ENCODE measurements at regions not wholly inside any gene's neighbourhood (a gene's known extent, or its start where the extent isn't known, plus 50 kb on each side); places are given as distances from the start of the nearest gene placed in this dataset.

- peaks cover 5% of the 10 kb centered on the region for H3K9me3 ChIP-seq (ENCODE audit: control insufficient read depth, low read length)
- 84% methylated on average over 7 of the region's 7 CpGs for WGBS
- no peaks in the 10 kb centered on the region for H3K27me3 ChIP-seq (ENCODE audit: control insufficient read depth, insufficient read depth)
- no peak overlapping the region for H3K27ac ChIP-seq (ENCODE audit: low read length)
- no peaks in the 10 kb centered on the region for H3K4me1 ChIP-seq (ENCODE audit: control insufficient read depth, insufficient read depth, low read length)
- no peak overlapping the region for H3K4me3 ChIP-seq (ENCODE audit: low read length)
- intact Hi-C loops (cut with DNase I), result loop anchor here in 1 of 4 donors (10.0 kb wide), 1 partner anchor 244 kb away; no protein-coding TSS in a partner anchor
- ATAC-seq, result no peak
- no peak for DNase-seq
Measured at GRCh38 chr10:124259139-124259825, 159.4 kb downstream of the OAT start.

GRCh38 chr10:124257781-124258180 lies 160.9 kb downstream of the OAT start:
- intact Hi-C loops (cut with DNase I), result loop anchor here in 1 of 4 donors (10.0 kb wide), 1 partner anchor 243 kb away; no protein-coding TSS in a partner anchor
- DNase-seq, result no peak
- ATAC-seq, result no peak
- Histone ChIP-seq H3K9me3 (ENCODE audit: control insufficient read depth, low read length) (peaks cover 5% of the 10 kb centered on the region), H3K4me1 (ENCODE audit: control insufficient read depth, insufficient read depth, low read length) (no peaks in the 10 kb centered on the region), H3K27ac (ENCODE audit: low read length) (no peak overlapping the region), H3K27me3 (ENCODE audit: control insufficient read depth, insufficient read depth) (no peaks in the 10 kb centered on the region), H3K4me3 (ENCODE audit: low read length) (no peak overlapping the region)
- 63% methylated on average over 6 of the region's 6 CpGs for WGBS

- no peak for ATAC-seq
- no peak overlapping the region for H3K27ac ChIP-seq (ENCODE audit: low read length)
- intact Hi-C loops (cut with DNase I), result loop anchor here in 1 of 4 donors (10.0 kb wide), 1 partner anchor 241 kb away; no protein-coding TSS in a partner anchor
Measured at GRCh38 chr10:124256151-124256550, 162.6 kb downstream of the OAT start.

DNA sequence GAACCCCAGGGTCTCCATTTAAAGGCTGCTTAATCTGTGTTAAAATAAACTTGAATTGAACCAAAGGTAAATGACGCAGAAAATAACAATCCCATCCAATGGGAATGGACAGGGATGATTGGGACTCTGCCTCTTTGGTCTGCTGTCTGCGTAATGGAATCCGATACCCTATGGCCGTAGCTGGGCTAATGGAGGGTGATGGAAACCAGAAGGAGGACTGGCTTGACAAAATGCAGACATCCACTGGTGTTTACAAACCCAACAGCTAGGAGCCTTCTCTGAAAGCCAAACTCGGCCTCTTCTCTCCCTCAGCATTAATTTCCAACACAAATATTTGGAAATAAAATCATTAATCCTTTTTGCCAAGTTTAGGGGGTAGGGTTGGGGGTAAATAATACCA lies 162.2 kb upstream of the CHST15 start:
- Histone ChIP-seq H3K4me1 (ENCODE audit: control insufficient read depth, insufficient read depth, low read length) (no peaks in the 10 kb centered on the region), H3K27me3 (ENCODE audit: control insufficient read depth, insufficient read depth) (no peaks in the 10 kb centered on the region), H3K27ac (ENCODE audit: low read length) (no peak overlapping the region), H3K9me3 (ENCODE audit: control insufficient read depth, low read length) (peaks cover 5% of the 10 kb centered on the region), H3K4me3 (ENCODE audit: low read length) (no peak overlapping the region)
- intact Hi-C loops (cut with DNase I), result loop anchor here in 1 of 4 donors (10.0 kb wide), 1 partner anchor 241 kb away; no protein-coding TSS in a partner anchor
- DNase-seq, result peak in 1 of 3 donors; percentile 0
- ATAC-seq, result no peak
- WGBS, result 73% methylated on average over 5 of the region's 5 CpGs

More at GRCh38 chr10:124256151-124256550, 162.6 kb downstream of the OAT start:
- H3K4me1 ChIP-seq (ENCODE audit: control insufficient read depth, insufficient read depth, low read length), result no peaks in the 10 kb centered on the region
- no peaks in the 10 kb centered on the region for H3K27me3 ChIP-seq (ENCODE audit: control insufficient read depth, insufficient read depth)
- H3K4me3 ChIP-seq (ENCODE audit: low read length), result no peak overlapping the region
- WGBS, result 75% methylated on average over 6 of the region's 6 CpGs
- peak in 1 of 3 donors; percentile 6 for DNase-seq
- H3K9me3 ChIP-seq (ENCODE audit: control insufficient read depth, low read length), result peaks cover 5% of the 10 kb centered on the region

GRCh38 chr10:124254490-124254889 lies 161.1 kb upstream of the CHST15 start:
- no peak for DNase-seq
- WGBS, result 63% methylated on average over 8 of the region's 8 CpGs
- intact Hi-C loops (cut with DNase I), result loop anchor here in 1 of 4 donors (10.0 kb wide), 1 partner anchor 240 kb away; no protein-coding TSS in a partner anchor

GRCh38 chr10:124253006-124253405 lies 159.6 kb upstream of the CHST15 start:
- WGBS, result 36% methylated on average over 1 of the region's 1 CpG
- Histone ChIP-seq H3K27me3 (ENCODE audit: control insufficient read depth, insufficient read depth) (no peaks in the 10 kb centered on the region), H3K9me3 (ENCODE audit: control insufficient read depth, low read length) (no peaks in the 10 kb centered on the region), H3K4me3 (ENCODE audit: low read length) (no peak overlapping the region), H3K27ac (ENCODE audit: low read length) (no peak overlapping the region), H3K4me1 (ENCODE audit: control insufficient read depth, insufficient read depth, low read length) (no peaks in the 10 kb centered on the region)
- no peak for DNase-seq
- no peak for ATAC-seq
- intact Hi-C loops (cut with DNase I), result loop anchor here in 1 of 4 donors (10.0 kb wide), 1 partner anchor 238 kb away; no protein-coding TSS in a partner anchor

More at GRCh38 chr10:124254490-124254889, 161.1 kb upstream of the CHST15 start:
- Histone ChIP-seq H3K4me3 (ENCODE audit: low read length) (no peak overlapping the region), H3K27ac (ENCODE audit: low read length) (no peak overlapping the region), H3K27me3 (ENCODE audit: control insufficient read depth, insufficient read depth) (no peaks in the 10 kb centered on the region), H3K9me3 (ENCODE audit: control insufficient read depth, low read length) (peaks cover 3% of the 10 kb centered on the region), H3K4me1 (ENCODE audit: control insufficient read depth, insufficient read depth, low read length) (no peaks in the 10 kb centered on the region)
- no peak for ATAC-seq

- WGBS, result 77% methylated on average over 8 of the region's 8 CpGs
- H3K9me3 ChIP-seq (ENCODE audit: control insufficient read depth, low read length), result no peaks in the 10 kb centered on the region
- H3K4me3 ChIP-seq (ENCODE audit: low read length), result no peak overlapping the region
- DNase-seq (no peak), ATAC-seq (no peak)
- H3K27ac ChIP-seq (ENCODE audit: low read length), result no peak overlapping the region
- intact Hi-C loops (cut with DNase I), result loop anchor here in 1 of 4 donors (10.0 kb wide), 1 partner anchor 237 kb away; no protein-coding TSS in a partner anchor
- no peaks in the 10 kb centered on the region for H3K4me1 ChIP-seq (ENCODE audit: control insufficient read depth, insufficient read depth, low read length)
- H3K27me3 ChIP-seq (ENCODE audit: control insufficient read depth, insufficient read depth), result no peaks in the 10 kb centered on the region
Measured at GRCh38 chr10:124252097-124252715, 158.8 kb upstream of the CHST15 start.

GRCh38 chr10:124251317-124252065 lies 158.1 kb upstream of the CHST15 start:
- Histone ChIP-seq H3K27me3 (ENCODE audit: control insufficient read depth, insufficient read depth) (no peaks in the 10 kb centered on the region), H3K27ac (ENCODE audit: low read length) (no peak overlapping the region), H3K9me3 (ENCODE audit: control insufficient read depth, low read length) (no peaks in the 10 kb centered on the region), H3K4me3 (ENCODE audit: low read length) (no peak overlapping the region), H3K4me1 (ENCODE audit: control insufficient read depth, insufficient read depth, low read length) (no peaks in the 10 kb centered on the region)
- intact Hi-C loops (cut with DNase I), result loop anchor here in 1 of 4 donors (10.0 kb wide), 1 partner anchor 237 kb away; no protein-coding TSS in a partner anchor
- no peak for DNase-seq
- no peak for ATAC-seq
- WGBS, result 31% methylated on average over 4 of the region's 4 CpGs

DNA sequence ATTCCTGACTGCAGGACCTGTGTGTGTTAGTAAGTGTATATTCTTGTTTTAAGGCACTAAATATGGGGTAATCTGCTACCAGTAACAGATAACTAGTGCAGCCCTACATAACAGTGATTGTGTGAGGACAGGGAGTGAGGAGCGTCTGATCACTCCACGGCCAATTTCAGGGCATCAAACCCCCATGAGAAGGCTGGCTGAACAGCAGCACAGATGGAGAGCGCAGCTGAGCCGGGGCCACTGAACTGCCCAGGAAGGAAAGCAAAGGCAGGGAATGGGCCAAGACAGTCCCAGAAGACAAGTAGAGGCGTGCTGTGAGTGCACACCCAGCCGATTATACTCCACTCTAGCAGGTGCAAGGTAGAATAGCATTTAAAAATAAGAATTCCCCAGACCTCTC lies 157.1 kb upstream of the CHST15 start:
- ATAC-seq, result no peak
- Histone ChIP-seq H3K9me3 (ENCODE audit: control insufficient read depth, low read length) (no peaks in the 10 kb centered on the region), H3K27me3 (ENCODE audit: control insufficient read depth, insufficient read depth) (no peaks in the 10 kb centered on the region), H3K4me1 (ENCODE audit: control insufficient read depth, insufficient read depth, low read length) (no peaks in the 10 kb centered on the region), H3K27ac (ENCODE audit: low read length) (no peak overlapping the region), H3K4me3 (ENCODE audit: low read length) (no peak overlapping the region)
- WGBS, result 65% methylated on average over 6 of the region's 6 CpGs
- peak in 1 of 3 donors; percentile 24 for DNase-seq
- intact Hi-C loops (cut with DNase I), result loop anchor here in 1 of 4 donors (10.0 kb wide), 1 partner anchor 236 kb away; no protein-coding TSS in a partner anchor

GRCh38 chr10:124249812-124250432 lies 156.5 kb upstream of the CHST15 start:
- 80% methylated on average over 8 of the region's 8 CpGs for WGBS
- Histone ChIP-seq H3K9me3 (ENCODE audit: control insufficient read depth, low read length) (no peaks in the 10 kb centered on the region), H3K27ac (ENCODE audit: low read length) (no peak overlapping the region), H3K4me3 (ENCODE audit: low read length) (no peak overlapping the region), H3K4me1 (ENCODE audit: control insufficient read depth, insufficient read depth, low read length) (no peaks in the 10 kb centered on the region), H3K27me3 (ENCODE audit: control insufficient read depth, insufficient read depth) (no peaks in the 10 kb centered on the region)
- DNase-seq (peak in 1 of 3 donors; percentile 34), ATAC-seq (no peak)
- intact Hi-C loops (cut with DNase I), result loop anchor here in 1 of 4 donors (10.0 kb wide), 1 partner anchor 235 kb away; no protein-coding TSS in a partner anchor
